ENCODE measurements at regions not wholly inside any gene's neighbourhood (a gene's known extent, or its start where the extent isn't known, plus 50 kb on each side); places are given as distances from the start of the nearest gene placed in this dataset.

DNA sequence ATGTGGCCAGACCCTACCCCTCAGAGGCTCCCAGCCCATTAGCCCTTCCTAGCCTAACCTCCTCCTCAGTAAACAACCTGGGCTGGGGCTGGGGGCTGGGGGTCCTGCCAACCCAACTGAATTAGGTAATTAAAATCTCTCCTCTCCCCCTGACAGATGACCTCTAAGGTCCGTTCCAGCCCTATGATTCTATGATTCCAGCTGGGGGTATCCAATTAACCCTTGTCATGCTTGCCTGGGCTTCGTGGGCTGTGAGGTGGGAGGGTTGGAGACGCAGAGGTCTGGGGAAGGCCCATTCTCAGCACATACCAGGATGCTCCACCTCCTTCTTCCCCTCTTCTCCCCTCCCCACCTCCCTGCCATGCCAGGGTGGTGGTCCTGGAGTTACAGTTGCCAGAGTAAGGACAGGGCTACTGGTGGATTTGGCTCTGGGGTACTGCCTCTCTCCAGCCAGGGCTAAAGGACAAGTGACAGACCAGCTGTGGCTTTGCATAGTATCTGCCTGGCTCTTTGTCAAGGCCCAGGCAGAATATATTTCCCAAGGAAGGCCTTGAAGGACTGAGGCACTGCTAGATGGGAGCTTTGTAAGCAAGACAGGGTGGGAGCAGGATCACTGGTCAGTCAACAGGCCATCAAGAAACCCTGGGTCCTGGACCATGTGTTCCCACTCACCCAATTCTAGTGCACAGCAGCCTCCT, 82.1 kb downstream of the EFNB1 start:
- TF ChIP-seq, protein P1, sequence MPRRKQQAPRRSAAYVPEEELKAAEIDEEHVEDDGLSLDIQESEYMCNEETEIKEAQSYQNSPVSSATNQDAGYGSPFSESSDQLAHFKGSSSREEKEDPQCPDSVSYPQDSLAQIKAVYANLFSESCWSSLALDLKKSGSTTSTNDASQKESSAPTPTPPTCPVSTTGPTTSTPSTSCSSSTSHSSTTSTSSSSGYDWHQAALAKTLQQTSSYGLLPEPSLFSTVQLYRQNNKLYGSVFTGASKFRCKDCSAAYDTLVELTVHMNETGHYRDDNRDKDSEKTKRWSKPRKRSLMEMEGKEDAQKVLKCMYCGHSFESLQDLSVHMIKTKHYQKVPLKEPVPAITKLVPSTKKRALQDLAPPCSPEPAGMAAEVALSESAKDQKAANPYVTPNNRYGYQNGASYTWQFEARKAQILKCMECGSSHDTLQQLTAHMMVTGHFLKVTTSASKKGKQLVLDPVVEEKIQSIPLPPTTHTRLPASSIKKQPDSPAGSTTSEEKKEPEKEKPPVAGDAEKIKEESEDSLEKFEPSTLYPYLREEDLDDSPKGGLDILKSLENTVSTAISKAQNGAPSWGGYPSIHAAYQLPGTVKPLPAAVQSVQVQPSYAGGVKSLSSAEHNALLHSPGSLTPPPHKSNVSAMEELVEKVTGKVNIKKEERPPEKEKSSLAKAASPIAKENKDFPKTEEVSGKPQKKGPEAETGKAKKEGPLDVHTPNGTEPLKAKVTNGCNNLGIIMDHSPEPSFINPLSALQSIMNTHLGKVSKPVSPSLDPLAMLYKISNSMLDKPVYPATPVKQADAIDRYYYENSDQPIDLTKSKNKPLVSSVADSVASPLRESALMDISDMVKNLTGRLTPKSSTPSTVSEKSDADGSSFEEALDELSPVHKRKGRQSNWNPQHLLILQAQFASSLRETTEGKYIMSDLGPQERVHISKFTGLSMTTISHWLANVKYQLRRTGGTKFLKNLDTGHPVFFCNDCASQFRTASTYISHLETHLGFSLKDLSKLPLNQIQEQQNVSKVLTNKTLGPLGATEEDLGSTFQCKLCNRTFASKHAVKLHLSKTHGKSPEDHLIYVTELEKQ (tag by site-specific recombination; IDR thresholded peaks at IDR 0.05; ENCODE audit: borderline replicate concordance), result no peak
- TF ChIP-seq ZFHX2 (tag by site-specific recombination; conservative IDR thresholded peaks at IDR 0.05) (peak; percentile 34; the same call in 1 of the 2 replicates), ZNF623 (tag by site-specific recombination; IDR thresholded peaks at IDR 0.05) (no peak), EGR2 (tag by site-specific recombination; IDR thresholded peaks at IDR 0.05; ENCODE audit: low read depth) (peak; percentile 66), ZIC2 (tag by site-specific recombination; IDR thresholded peaks at IDR 0.05) (no peak), ZNF221 (tag by site-specific recombination; IDR thresholded peaks at IDR 0.05; ENCODE audit: borderline replicate concordance) (no peak), GLIS2 (tag by site-specific recombination; IDR thresholded peaks at IDR 0.05) (no peak), HOXD13 (CRISPR knock-in tag; IDR thresholded peaks at IDR 0.05; ENCODE audit: borderline replicate concordance) (no peak), ZNF266 (tag by site-specific recombination; IDR thresholded peaks at IDR 0.05; ENCODE audit: low read depth) (no peak), ZNF548 (tag by site-specific recombination; IDR thresholded peaks at IDR 0.05) (no peak)
- TF ChIP-seq, protein P2, sequence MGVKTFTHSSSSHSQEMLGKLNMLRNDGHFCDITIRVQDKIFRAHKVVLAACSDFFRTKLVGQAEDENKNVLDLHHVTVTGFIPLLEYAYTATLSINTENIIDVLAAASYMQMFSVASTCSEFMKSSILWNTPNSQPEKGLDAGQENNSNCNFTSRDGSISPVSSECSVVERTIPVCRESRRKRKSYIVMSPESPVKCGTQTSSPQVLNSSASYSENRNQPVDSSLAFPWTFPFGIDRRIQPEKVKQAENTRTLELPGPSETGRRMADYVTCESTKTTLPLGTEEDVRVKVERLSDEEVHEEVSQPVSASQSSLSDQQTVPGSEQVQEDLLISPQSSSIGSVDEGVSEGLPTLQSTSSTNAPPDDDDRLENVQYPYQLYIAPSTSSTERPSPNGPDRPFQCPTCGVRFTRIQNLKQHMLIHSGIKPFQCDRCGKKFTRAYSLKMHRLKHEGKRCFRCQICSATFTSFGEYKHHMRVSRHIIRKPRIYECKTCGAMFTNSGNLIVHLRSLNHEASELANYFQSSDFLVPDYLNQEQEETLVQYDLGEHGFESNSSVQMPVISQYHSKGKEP (tag by site-specific recombination; IDR thresholded peaks at IDR 0.05), result no peak
- no peak overlapping the region for H3K27ac ChIP-seq (ENCODE audit: extremely low read depth, low read depth, low read length)
- no peaks in the 10 kb centered on the region for H3K9me3 ChIP-seq (ENCODE audit: control insufficient read depth, insufficient read depth, low read depth, low read length)
- ChIA-PET CTCF (interaction anchor here (0.7 to 1.1 kb wide), 3 partner anchors 83 to 178 kb away, joined by 3 read pairs; no protein-coding TSS in a partner anchor), POLR2A (no interaction called here)
- no peak overlapping the region for H3K4me3 ChIP-seq (ENCODE audit: low read depth, low read length)
- H3K4me1 ChIP-seq (ENCODE audit: control insufficient read depth, insufficient read depth, low read length), result no peaks in the 10 kb centered on the region; the same call in 1 of the 2 replicates
- no peaks in the 10 kb centered on the region for H3K36me3 ChIP-seq (ENCODE audit: control insufficient read depth in 2 of 2, insufficient read depth in 1 of 2, low read length in 2 of 2)

- no peaks in the 10 kb centered on the region; the same call in 1 of the 2 replicates for H3K4me1 ChIP-seq (ENCODE audit: control insufficient read depth, insufficient read depth, low read length)
- ChIA-PET CTCF (interaction anchor here (0.7 kb wide), 1 partner anchor 98 kb away, joined by 3 read pairs; no protein-coding TSS in a partner anchor), POLR2A (no interaction called here)
- H3K36me3 ChIP-seq (ENCODE audit: control insufficient read depth in 2 of 2, insufficient read depth in 1 of 2, low read length in 2 of 2), result no peaks in the 10 kb centered on the region
- no peak overlapping the region for H3K4me3 ChIP-seq (ENCODE audit: low read depth, low read length)
- no peaks in the 10 kb centered on the region for H3K9me3 ChIP-seq (ENCODE audit: control insufficient read depth, insufficient read depth, low read depth, low read length)
- H3K27ac ChIP-seq (ENCODE audit: extremely low read depth, low read depth, low read length), result no peak overlapping the region
- TF ChIP-seq ZNF529 (tag by site-specific recombination; IDR thresholded peaks at IDR 0.05; ENCODE audit: insufficient replicate concordance), result no peak
- no peak for TF ChIP-seq IKZF3 (tag by site-specific recombination; IDR thresholded peaks at IDR 0.05)
- TF ChIP-seq ZNF16 (tag by site-specific recombination; IDR thresholded peaks at IDR 0.05; ENCODE audit: low read depth), result no peak
- TF ChIP-seq KLF7 (tag by site-specific recombination; IDR thresholded peaks at IDR 0.05; ENCODE audit: borderline replicate concordance), result no peak
- TF ChIP-seq, protein P3, sequence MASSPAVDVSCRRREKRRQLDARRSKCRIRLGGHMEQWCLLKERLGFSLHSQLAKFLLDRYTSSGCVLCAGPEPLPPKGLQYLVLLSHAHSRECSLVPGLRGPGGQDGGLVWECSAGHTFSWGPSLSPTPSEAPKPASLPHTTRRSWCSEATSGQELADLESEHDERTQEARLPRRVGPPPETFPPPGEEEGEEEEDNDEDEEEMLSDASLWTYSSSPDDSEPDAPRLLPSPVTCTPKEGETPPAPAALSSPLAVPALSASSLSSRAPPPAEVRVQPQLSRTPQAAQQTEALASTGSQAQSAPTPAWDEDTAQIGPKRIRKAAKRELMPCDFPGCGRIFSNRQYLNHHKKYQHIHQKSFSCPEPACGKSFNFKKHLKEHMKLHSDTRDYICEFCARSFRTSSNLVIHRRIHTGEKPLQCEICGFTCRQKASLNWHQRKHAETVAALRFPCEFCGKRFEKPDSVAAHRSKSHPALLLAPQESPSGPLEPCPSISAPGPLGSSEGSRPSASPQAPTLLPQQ (tag by site-specific recombination; IDR thresholded peaks at IDR 0.05), result no peak
- no peak for TF ChIP-seq ZFP41 (tag by site-specific recombination; IDR thresholded peaks at IDR 0.05; ENCODE audit: borderline replicate concordance)
- TF ChIP-seq ZNF521 (tag by site-specific recombination; IDR thresholded peaks at IDR 0.05), result no peak
- TF ChIP-seq ZNF221 (tag by site-specific recombination; IDR thresholded peaks at IDR 0.05; ENCODE audit: borderline replicate concordance), result no peak
- TF ChIP-seq, protein P4, sequence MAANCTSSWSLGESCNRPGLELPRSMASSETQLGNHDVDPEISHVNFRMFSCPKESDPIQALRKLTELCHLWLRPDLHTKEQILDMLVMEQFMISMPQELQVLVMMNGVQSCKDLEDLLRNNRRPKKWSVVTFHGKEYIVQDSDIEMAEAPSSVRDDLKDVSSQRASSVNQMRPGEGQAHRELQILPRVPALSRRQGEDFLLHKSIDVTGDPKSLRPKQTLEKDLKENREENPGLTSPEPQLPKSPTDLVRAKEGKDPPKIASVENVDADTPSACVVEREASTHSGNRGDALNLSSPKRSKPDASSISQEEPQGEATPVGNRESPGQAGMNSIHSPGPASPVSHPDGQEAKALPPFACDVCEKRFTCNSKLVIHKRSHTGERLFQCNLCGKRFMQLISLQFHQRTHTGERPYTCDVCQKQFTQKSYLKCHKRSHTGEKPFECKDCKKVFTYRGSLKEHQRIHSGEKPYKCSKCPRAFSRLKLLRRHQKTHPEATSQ (tag by site-specific recombination; IDR thresholded peaks at IDR 0.05), result no peak
- no peak for TF ChIP-seq ZNF610 (tag by site-specific recombination; IDR thresholded peaks at IDR 0.05; ENCODE audit: borderline replicate concordance)
- TF ChIP-seq BCL6B (tag by site-specific recombination; IDR thresholded peaks at IDR 0.05), result no peak
- TF ChIP-seq ZNF391 (tag by site-specific recombination; IDR thresholded peaks at IDR 0.05; ENCODE audit: borderline replicate concordance, low read depth), result no peak
- no peak for TF ChIP-seq ZNF350 (tag by site-specific recombination; IDR thresholded peaks at IDR 0.05)
These were observed 81.1 kb downstream of the EFNB1 start for GRCh38 chrX:68909945-68910344.

All from HEK293 (cell line).